ENCODE measurements at regions not wholly inside any gene's neighbourhood (a gene's known extent, or its start where the extent isn't known, plus 50 kb on each side); places are given as distances from the start of the nearest gene placed in this dataset.

DNA sequence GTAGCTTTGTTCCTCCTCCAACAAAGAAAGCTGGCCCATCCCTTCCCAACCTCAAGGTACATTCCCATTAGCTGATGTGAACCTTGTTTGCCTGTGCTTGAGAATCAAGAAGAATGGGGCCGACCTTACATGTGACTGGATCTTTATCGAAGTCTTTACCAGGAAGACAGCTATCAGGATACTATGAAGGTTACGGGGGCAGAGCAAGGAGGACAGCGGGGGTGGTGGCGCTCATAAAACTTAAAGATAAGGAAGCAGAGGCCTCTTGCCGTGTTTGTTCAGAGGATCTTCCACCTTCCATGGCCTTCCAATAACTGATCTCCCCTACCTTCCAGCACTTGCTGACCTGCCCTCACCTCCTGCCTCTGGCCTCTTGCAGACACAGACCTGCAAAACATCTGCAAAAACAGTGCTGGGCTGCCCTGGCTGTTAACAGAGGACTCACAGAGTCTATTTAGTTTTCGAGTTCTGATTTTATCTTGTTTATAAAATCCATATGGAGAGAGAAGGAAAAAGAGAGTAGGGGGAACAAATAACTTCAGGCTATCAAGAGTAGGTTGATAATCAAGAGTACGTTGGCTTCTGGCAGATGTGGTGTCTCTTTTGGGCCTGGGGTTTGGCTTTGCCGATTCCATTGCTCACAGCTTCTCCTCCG, 198.0 kb downstream of the HUNK start:
- TF ChIP-seq, protein P1, sequence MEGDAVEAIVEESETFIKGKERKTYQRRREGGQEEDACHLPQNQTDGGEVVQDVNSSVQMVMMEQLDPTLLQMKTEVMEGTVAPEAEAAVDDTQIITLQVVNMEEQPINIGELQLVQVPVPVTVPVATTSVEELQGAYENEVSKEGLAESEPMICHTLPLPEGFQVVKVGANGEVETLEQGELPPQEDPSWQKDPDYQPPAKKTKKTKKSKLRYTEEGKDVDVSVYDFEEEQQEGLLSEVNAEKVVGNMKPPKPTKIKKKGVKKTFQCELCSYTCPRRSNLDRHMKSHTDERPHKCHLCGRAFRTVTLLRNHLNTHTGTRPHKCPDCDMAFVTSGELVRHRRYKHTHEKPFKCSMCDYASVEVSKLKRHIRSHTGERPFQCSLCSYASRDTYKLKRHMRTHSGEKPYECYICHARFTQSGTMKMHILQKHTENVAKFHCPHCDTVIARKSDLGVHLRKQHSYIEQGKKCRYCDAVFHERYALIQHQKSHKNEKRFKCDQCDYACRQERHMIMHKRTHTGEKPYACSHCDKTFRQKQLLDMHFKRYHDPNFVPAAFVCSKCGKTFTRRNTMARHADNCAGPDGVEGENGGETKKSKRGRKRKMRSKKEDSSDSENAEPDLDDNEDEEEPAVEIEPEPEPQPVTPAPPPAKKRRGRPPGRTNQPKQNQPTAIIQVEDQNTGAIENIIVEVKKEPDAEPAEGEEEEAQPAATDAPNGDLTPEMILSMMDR (IDR thresholded peaks at IDR 0.05) = no peak
- no peak for TF ChIP-seq POLR2A (IDR thresholded peaks at IDR 0.05)

All from lower leg skin (tissue), 3 donors.